ENCODE measurements at regions not wholly inside any gene's neighbourhood (a gene's known extent, or its start where the extent isn't known, plus 50 kb on each side); places are given as distances from the start of the nearest gene placed in this dataset.

DNA sequence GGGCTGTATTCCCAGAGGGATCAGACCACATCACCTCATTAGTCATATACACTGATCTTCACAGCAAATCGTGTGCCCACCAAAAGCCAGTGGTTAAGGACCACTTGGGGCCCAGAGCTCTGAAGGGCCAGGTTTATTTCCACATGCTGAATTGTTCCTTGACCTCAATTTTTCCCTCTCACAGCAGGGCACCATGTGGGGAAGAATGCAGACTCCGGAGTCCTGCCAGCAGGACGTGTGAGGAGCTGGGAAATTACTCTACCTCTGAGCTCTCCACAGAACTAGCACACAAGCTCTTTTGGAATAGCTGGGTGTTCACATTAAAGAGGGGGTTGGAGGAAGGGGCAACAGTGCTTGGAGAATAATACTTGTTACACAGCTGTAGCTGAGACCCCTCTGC, 57.6 kb upstream of the SEL1L start:
- Histone ChIP-seq H4K20me1 (ENCODE audit: insufficient read depth, low read length) (no peaks in the 10 kb centered on the region), H3K9me3 (replicated peaks in 1 of 2; ENCODE audit: control insufficient read depth in 1 of 2, insufficient read depth in 1 of 2, low read length in 2 of 2) (no peaks in the 10 kb centered on the region), H3K4me3 (replicated peaks in 1 of 3; ENCODE audit: low read depth in 2 of 3, low read length in 3 of 3) (no peak overlapping the region), H3K79me2 (ENCODE audit: insufficient read depth, low read length) (no peaks in the 10 kb centered on the region), H3K9ac (ENCODE audit: insufficient read depth, low read length, poor library complexity, severe bottlenecking) (no peak overlapping the region), H3K27ac (ENCODE audit: low read depth in 1 of 2, low read length in 2 of 2) (no peak overlapping the region), H3K27me3 (ENCODE audit: control insufficient read depth in 2 of 2, insufficient read depth in 2 of 2, low read length in 2 of 2) (no peaks in the 10 kb centered on the region), H3K36me3 (replicated peaks in 1 of 2; ENCODE audit: control insufficient read depth in 1 of 2, insufficient read depth in 2 of 2, low read length in 2 of 2) (no peaks in the 10 kb centered on the region), H3K4me2 (replicated peaks; ENCODE audit: extremely low read depth, low read length, poor library complexity, severe bottlenecking) (no peak overlapping the region), H2AFZ (ENCODE audit: insufficient read depth, low read depth, low read length, poor library complexity, severe bottlenecking) (no peak overlapping the region), H3K4me1 (ENCODE audit: control insufficient read depth in 1 of 2, insufficient read depth in 2 of 2, low read length in 2 of 2) (no peaks in the 10 kb centered on the region)
- no peak for DNase-seq
- H3K27me3 Mint-ChIP-seq (ENCODE audit: low read depth in 3 of 3): peaks cover 0 to 4% (median 2%) of the 10 kb centered on the region in 3 donors
- peaks cover 2% of the 10 kb centered on the region for H3K4me1 Mint-ChIP-seq
- intact Hi-C loops (cut with micrococcal nuclease): no loop called here
- no peaks in the 10 kb centered on the region for H3K36me3 Mint-ChIP-seq
- no peak overlapping the region for H3K4me3 Mint-ChIP-seq
- no peak for TF ChIP-seq CTCF (IDR thresholded peaks at IDR 0.05)
- no peak overlapping the region for H3K27ac Mint-ChIP-seq
- H3K9me3 Mint-ChIP-seq: peaks cover 0 to 3% (median 0%) of the 10 kb centered on the region in 7 donors
- no CpG with 5 or more reads among the region's 3 CpGs for WGBS (ENCODE audit: insufficient coverage)

DNA sequence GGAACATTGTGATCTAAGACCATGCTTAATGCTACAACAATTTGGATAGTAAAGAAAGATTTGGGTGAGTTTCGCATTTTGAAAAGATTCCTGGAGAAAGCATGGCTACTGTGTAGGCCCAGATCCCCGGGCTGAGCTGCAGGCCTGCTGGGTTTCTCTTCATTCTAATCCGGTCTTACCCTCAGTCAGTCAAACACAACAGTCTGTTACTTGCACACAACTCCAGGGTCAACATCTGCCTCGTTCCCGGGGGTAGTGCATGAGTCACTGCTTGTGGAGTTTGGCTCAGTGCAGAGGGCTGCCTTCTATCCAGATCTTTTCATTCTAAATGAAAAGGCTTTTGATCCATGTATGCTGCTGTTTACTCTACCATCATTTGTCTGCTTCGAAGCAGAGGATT, 60.4 kb upstream of the SEL1L start:
- H3K9me3 Mint-ChIP-seq: peaks cover 0 to 3% (median 0%) of the 10 kb centered on the region in 7 donors
- TF ChIP-seq CTCF (IDR thresholded peaks at IDR 0.05): no peak
- H3K27me3 Mint-ChIP-seq (ENCODE audit: low read depth in 3 of 3): peaks cover 0 to 4% (median 2%) of the 10 kb centered on the region in 3 donors
- no peak overlapping the region for H3K27ac Mint-ChIP-seq
- no peaks in the 10 kb centered on the region for H3K36me3 Mint-ChIP-seq
- Histone ChIP-seq H2AFZ (ENCODE audit: insufficient read depth, low read depth, low read length, poor library complexity, severe bottlenecking) (no peak overlapping the region), H3K79me2 (ENCODE audit: insufficient read depth, low read length) (no peaks in the 10 kb centered on the region), H3K4me1 (ENCODE audit: control insufficient read depth in 1 of 2, insufficient read depth in 2 of 2, low read length in 2 of 2) (no peaks in the 10 kb centered on the region), H3K27ac (ENCODE audit: low read depth in 1 of 2, low read length in 2 of 2) (no peak overlapping the region), H3K9me3 (replicated peaks in 1 of 2; ENCODE audit: control insufficient read depth in 1 of 2, insufficient read depth in 1 of 2, low read length in 2 of 2) (no peaks in the 10 kb centered on the region), H3K4me2 (replicated peaks; ENCODE audit: extremely low read depth, low read length, poor library complexity, severe bottlenecking) (no peak overlapping the region), H3K36me3 (replicated peaks in 1 of 2; ENCODE audit: control insufficient read depth in 1 of 2, insufficient read depth in 2 of 2, low read length in 2 of 2) (no peaks in the 10 kb centered on the region), H3K9ac (ENCODE audit: insufficient read depth, low read length, poor library complexity, severe bottlenecking) (no peak overlapping the region), H3K4me3 (replicated peaks in 1 of 3; ENCODE audit: low read depth in 2 of 3, low read length in 3 of 3) (no peak overlapping the region), H3K27me3 (ENCODE audit: control insufficient read depth in 2 of 2, insufficient read depth in 2 of 2, low read length in 2 of 2) (no peaks in the 10 kb centered on the region), H4K20me1 (ENCODE audit: insufficient read depth, low read length) (no peaks in the 10 kb centered on the region)
- no peak overlapping the region for H3K4me3 Mint-ChIP-seq
- WGBS (ENCODE audit: insufficient coverage): 85% methylated on average over 3 of the region's 6 CpGs
- intact Hi-C loops (cut with micrococcal nuclease): no loop called here
- DNase-seq: no peak
- no peaks in the 10 kb centered on the region for H3K4me1 Mint-ChIP-seq

All from CD14-positive monocyte (primary cell).